ENCODE measurements at regions not wholly inside any gene's neighbourhood (a gene's known extent, or its start where the extent isn't known, plus 50 kb on each side); places are given as distances from the start of the nearest gene placed in this dataset.

- in situ Hi-C loops (cut with MboI) (no loop called here), intact Hi-C loops (cut with micrococcal nuclease) (no loop called here)
- no peaks in the 10 kb centered on the region for H3K36me3 ChIP-seq (ENCODE audit: control insufficient read depth, insufficient read depth, low read length)
- no TSS peak for BruUV-seq (replicated peaks)
- no peak overlapping the region for H3K9ac ChIP-seq (ENCODE audit: insufficient read depth in 1 of 2, low read depth in 2 of 2, low read length in 2 of 2)
- no peak overlapping the region for H2AFZ ChIP-seq (ENCODE audit: low read depth, low read length)
- ATAC-seq: no peak
- H3K79me2 ChIP-seq (ENCODE audit: control insufficient read depth, insufficient read depth, low read length): no peaks in the 10 kb centered on the region
- H3K27ac ChIP-seq (ENCODE audit: extremely low read depth, low read depth, low read length): no peak overlapping the region
- H3K27me3 ChIP-seq (ENCODE audit: control insufficient read depth in 2 of 2, insufficient read depth in 2 of 2, low read length in 2 of 2): no peaks in the 10 kb centered on the region
- 5% methylated on average over 19 of the region's 19 CpGs for WGBS (ENCODE audit: insufficient coverage, low coverage, missing lambda C conversion rate)
- DNase-seq (ENCODE audit: extremely low read depth in 1 of 4, low spot score in 3 of 4): no peak
- no peak overlapping the region for H3K4me3 ChIP-seq
- no peak overlapping the region for H3K4me2 ChIP-seq (ENCODE audit: insufficient read depth, low read length)
- H3K9me3 ChIP-seq (replicated peaks; ENCODE audit: control insufficient read depth, insufficient read depth, low read depth, low read length): no peaks in the 10 kb centered on the region
- ChIA-PET CTCF (ENCODE audit: low intra/inter-chr PET ratio) (no interaction called here), POLR2A (no interaction called here)
- H3K4me1 ChIP-seq (replicated peaks in 1 of 2; ENCODE audit: control insufficient read depth in 2 of 2, insufficient read depth in 2 of 2, low read length in 2 of 2): no peaks in the 10 kb centered on the region
- FAIRE-seq: no peak
- H4K20me1 ChIP-seq (replicated peaks; ENCODE audit: control insufficient read depth, insufficient read depth, low read length): no peaks in the 10 kb centered on the region
- no peaks in the 10 kb centered on the region for H3K9me1 ChIP-seq (ENCODE audit: control insufficient read depth, insufficient read depth, low read length)
- TF ChIP-seq KLF6 (CRISPR knock-in tag; IDR thresholded peaks at IDR 0.05; ENCODE audit: borderline replicate concordance) (no peak), EP400 (IDR thresholded peaks at IDR 0.05) (no peak), U2AF1 (optimal IDR thresholded peaks at IDR 0.05; ENCODE audit: low read depth, low read length) (no peak), SMC3 (conservative IDR thresholded peaks at IDR 0.05; ENCODE audit: insufficient read depth, low read depth, low read length) (no peak), KAT7 (CRISPR knock-in tag; IDR thresholded peaks at IDR 0.05; ENCODE audit: borderline replicate concordance) (no peak), ZNF280A (IDR thresholded peaks at IDR 0.05; ENCODE audit: low read depth, partially characterized antibody) (no peak), ZNF785 (CRISPR knock-in tag; IDR thresholded peaks at IDR 0.05) (no peak), NCOA1 (IDR thresholded peaks at IDR 0.05; ENCODE audit: low read depth) (no peak), HMGN3 (IDR thresholded peaks at IDR 0.05; ENCODE audit: borderline replicate concordance, extremely low read depth, insufficient read length, low read depth, low read length) (no peak), ZNF318 (IDR thresholded peaks at IDR 0.05; ENCODE audit: borderline replicate concordance in 1 of 2, low read depth in 1 of 2) (no peak), DPF2 (IDR thresholded peaks at IDR 0.05) (no peak)
Measured at GRCh38 chr15:25170113-25170731, 215.4 kb downstream of the SNRPN start.
